Activated CD4-positive, alpha-beta memory T cell treated with anti-CD3 and anti-CD28 coated beads, Interleukin-2, amount 10 ng/mL, durations not matched to agents 7 days and 5 days (primary cell): ENCODE measurements at regions not wholly inside any gene's neighbourhood (a gene's known extent, or its start where the extent isn't known, plus 50 kb on each side); places are given as distances from the start of the nearest gene placed in this dataset.
"Not testable (repeated sequence)": the region's sequence is repeated elsewhere in the genome, so short reads cannot be mapped to it uniquely, and the experiment has no call there.

Experiments used
- CTCF ChIA-PET: fragments of 350-600 bp; sonication (Branson Sonifier 250); formaldehyde crosslinking; loops from one replicate; lab custom pipeline; 2021; ENCODE audit warnings: antibody characterized with exemption, inconsistent platforms; lab: Charles Lee
- POLR2A ChIA-PET: fragments of 350-600 bp; sonication (Branson Sonifier 250); formaldehyde crosslinking; loops from one replicate; lab custom pipeline; 2021; ENCODE audit warnings: antibody characterized with exemption; lab: Charles Lee
- DNase-seq: peaks from one replicate; pipeline ENCODE4 v3.0.0-alpha.2; 2020
- H3K27ac Mint-ChIP-seq: one replicate; pipeline ENCODE4 v1.8.0; 2021; ENCODE audit warnings: mild to moderate bottlenecking, mixed read lengths
- H3K27me3 Mint-ChIP-seq: one replicate; pipeline ENCODE4 v1.8.0; 2021; ENCODE audit warnings: mixed read lengths
- H3K36me3 Mint-ChIP-seq: one replicate; pipeline ENCODE4 v1.8.0; 2021; ENCODE audit warnings: low read depth, mixed read lengths
- H3K4me1 Mint-ChIP-seq: one replicate; pipeline ENCODE4 v1.8.0; 2021; ENCODE audit warnings: mixed read lengths
- H3K4me3 Mint-ChIP-seq: one replicate; pipeline ENCODE4 v1.8.0; 2021; ENCODE audit warnings: mild to moderate bottlenecking, mixed read lengths
- H3K9me3 Mint-ChIP-seq: one replicate; pipeline ENCODE4 v1.8.0; 2021; ENCODE audit warnings: mixed read lengths

DNA sequence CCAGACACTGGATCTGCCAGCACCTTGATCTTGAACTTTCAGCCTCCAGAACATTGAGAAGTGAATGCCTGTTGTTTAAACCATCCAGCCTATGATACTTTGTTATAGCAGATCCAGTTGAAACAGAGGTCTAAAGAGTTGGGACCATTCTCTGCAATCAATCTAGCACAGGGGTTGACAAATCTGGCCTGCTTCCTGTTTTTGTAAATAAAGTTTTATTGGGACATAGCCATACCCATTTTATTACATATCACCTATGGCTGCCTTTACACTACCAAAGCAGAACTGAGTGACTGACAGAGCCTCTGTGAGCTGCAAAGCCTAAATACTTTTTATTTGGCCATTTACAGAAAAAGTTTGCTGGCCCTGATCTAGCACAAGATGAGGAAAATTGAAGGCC, 62.0 kb downstream of the BARX1 start:
- peaks cover 2% of the 10 kb centered on the region for H3K27me3 Mint-ChIP-seq

DNA sequence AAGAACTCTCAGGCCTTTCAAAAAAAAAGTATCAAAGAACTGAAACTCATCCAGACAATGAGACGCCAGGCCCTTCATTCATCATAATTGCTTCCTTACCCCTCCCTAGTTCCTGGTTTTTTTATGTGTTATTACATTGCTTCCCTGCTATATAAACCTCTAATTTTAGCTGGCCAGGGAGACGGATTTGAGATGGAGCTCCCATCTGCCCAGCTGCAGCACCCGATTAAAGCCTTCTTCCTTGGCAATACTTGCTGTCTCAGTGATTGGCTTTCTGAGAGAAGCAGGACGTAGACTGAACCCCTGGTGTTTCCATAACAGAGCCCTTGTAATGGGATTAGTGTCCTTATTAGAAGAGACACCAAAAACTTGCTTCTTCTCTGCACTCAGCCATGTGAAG, 62.4 kb downstream of the BARX1 start:
- H3K4me1 Mint-ChIP-seq = peaks cover 4% of the 10 kb centered on the region
- H3K9me3 Mint-ChIP-seq = peaks cover 12% of the 10 kb centered on the region
- ChIA-PET CTCF (no interaction called here), POLR2A (no interaction called here)
- H3K4me3 Mint-ChIP-seq = no peak overlapping the region
- no peak overlapping the region for H3K27ac Mint-ChIP-seq
- H3K36me3 Mint-ChIP-seq = peaks cover 3% of the 10 kb centered on the region
- DNase-seq = peak; percentile 2
- H3K27me3 Mint-ChIP-seq = peaks cover 2% of the 10 kb centered on the region

More for the DNA sequence above, 62.0 kb downstream of the BARX1 start:
- H3K9me3 Mint-ChIP-seq = peaks cover 12% of the 10 kb centered on the region
- no peak overlapping the region for H3K4me3 Mint-ChIP-seq
- no peak overlapping the region for H3K27ac Mint-ChIP-seq
- ChIA-PET POLR2A (no interaction called here), CTCF (no interaction called here)
- no peak for DNase-seq
- peaks cover 3% of the 10 kb centered on the region for H3K36me3 Mint-ChIP-seq
- H3K4me1 Mint-ChIP-seq = peaks cover 8% of the 10 kb centered on the region

DNA sequence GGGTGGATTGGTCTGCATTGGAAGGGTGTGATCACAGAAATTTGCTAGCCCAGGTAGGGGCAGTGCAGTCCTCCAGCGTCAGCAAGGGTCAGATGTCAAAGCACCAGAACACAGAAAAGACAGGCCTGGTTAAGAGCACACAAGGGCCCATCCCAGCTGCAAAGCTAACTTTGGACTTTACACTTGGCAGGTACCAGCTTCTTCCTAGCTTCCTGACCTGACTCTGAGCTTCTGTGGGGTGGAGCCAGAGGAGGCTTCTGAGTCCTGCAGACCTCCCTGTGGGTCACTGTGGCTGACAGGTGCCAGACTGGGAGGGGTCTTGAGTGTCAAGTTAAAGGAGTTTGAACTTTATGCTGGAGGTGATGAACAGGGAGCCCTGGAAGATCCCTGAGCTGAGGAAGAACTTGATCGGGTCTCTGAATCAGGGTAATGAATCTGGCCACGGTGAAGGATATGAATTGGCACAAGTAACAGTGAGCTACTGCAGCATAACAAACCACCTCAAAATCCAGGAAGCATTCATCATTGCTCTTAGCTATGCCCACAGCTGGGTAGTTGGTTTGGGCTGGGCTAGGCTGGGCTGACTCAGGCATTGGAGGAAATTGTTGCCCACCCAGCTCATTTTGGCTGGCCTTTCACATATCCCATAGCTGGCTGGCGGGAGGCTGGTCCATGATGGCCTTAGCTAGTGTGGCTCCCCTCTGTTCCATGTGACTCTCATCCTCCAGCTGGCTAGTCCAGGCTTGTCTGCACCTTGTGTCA, 63.4 kb downstream of the BARX1 start:
- peak; percentile 9 for DNase-seq
- ChIA-PET CTCF (no interaction called here), POLR2A (no interaction called here)
- Mint-ChIP-seq H3K27me3 (peaks cover 2% of the 10 kb centered on the region), H3K9me3 (peaks cover 12% of the 10 kb centered on the region), H3K4me1 (no peaks in the 10 kb centered on the region), H3K27ac (no peak overlapping the region), H3K4me3 (no peak overlapping the region), H3K36me3 (peaks cover 3% of the 10 kb centered on the region)

DNA sequence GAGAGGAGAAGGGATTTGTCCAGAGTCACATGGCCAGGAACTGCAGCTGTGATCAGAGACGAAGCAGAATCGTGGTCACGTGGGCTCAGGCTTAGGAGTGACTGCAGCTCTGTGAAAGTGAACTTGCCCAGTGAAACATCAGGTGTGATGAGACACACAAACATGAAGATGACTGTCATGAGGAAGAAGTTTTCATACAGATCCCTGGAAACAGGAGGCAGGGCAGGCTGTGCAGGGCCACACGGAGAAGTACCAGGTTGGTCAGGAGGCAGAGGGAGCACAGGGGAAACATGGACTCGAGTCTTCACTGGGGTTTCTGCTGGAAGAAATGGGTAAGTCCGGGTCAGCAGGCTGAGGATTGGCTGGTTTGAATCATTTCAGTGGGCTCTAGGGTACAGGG, 64.1 kb downstream of the BARX1 start:
- peak; percentile 3 for DNase-seq
- Mint-ChIP-seq H3K4me1 (no peaks in the 10 kb centered on the region), H3K27me3 (peaks cover 2% of the 10 kb centered on the region), H3K27ac (no peak overlapping the region), H3K36me3 (peaks cover 3% of the 10 kb centered on the region), H3K9me3 (peaks cover 12% of the 10 kb centered on the region), H3K4me3 (no peak overlapping the region)
- ChIA-PET POLR2A (no interaction called here), CTCF (no interaction called here)

DNA sequence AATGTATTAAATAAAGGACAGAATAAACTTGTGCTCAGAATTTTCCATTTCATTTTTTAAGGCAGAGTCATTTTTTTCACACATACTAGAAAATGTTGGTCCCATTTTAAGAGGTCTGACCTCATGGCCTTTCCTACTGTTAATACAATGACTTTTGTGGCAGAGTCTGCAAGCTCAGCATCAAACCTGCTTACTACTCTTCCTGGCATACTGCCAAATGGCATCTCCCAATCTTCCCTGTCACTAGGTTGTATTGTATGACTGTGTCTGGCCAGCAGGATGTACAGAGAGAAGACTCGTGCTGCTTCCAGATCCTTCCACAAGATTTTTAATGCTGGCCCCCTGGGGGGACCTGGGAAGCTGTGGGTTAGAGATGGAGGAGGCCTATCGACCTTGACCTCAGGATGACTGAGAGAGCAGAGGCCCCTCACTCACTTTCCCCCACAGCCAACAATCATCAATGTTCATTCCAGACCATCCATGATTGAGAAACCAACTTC, 64.7 kb downstream of the BARX1 start:
- no peak overlapping the region for H3K4me3 Mint-ChIP-seq
- H3K36me3 Mint-ChIP-seq = peaks cover 3% of the 10 kb centered on the region
- CTCF ChIA-PET = no interaction called here

DNA sequence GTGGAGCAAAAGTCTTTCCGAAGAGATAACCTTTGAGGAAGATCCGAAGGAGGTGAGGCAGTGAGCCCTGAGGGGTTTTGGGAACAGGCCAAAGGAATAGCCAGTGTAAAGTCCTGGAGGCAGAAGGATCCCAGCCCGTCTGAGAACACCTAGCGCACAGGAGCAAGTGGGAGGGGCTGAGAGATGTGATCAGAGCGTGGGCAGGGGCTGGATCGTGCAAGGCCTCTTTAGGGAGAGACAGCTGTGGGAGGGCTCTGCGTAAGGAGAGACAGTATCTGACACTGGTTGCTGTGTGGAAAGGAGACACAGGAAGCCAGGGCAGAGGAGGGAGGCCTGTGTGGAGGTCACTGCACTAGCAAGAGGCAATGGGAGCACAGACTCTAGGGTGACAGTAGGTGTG, 68.2 kb downstream of the BARX1 start:
- ChIA-PET CTCF (no interaction called here), POLR2A (no interaction called here)
- no peaks in the 10 kb centered on the region for H3K4me1 Mint-ChIP-seq
- H3K4me3 Mint-ChIP-seq = no peak overlapping the region
- DNase-seq = peak; percentile 4
- H3K27me3 Mint-ChIP-seq = peaks cover 5% of the 10 kb centered on the region
- H3K36me3 Mint-ChIP-seq = no peaks in the 10 kb centered on the region
- no peaks in the 10 kb centered on the region for H3K9me3 Mint-ChIP-seq
- H3K27ac Mint-ChIP-seq = no peak overlapping the region

More for the DNA sequence above, 64.7 kb downstream of the BARX1 start:
- H3K4me1 Mint-ChIP-seq = no peaks in the 10 kb centered on the region
- H3K9me3 Mint-ChIP-seq = peaks cover 12% of the 10 kb centered on the region
- POLR2A ChIA-PET = no interaction called here
- no peak overlapping the region for H3K27ac Mint-ChIP-seq
- H3K27me3 Mint-ChIP-seq = peaks cover 2% of the 10 kb centered on the region
- peak; percentile 2 for DNase-seq

DNA sequence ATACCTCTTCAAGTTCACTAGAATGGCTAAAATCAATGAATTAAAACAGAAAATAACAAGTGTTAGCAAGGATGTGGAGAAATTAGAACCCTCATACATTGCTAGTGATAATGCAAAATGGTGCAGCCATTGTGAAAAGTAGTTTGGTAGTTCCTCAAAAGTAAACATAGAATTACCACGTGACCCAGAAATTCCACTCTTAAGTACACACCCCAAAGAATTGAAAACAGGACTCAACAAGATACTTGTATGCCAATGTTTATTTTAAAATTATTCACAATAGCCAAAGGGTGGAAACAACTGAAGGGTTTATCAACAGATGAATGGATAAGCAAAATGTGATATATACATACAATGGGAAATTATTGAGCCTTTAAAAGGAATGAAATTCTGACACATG, 70.3 kb downstream of the BARX1 start:
- no peak overlapping the region for H3K4me3 Mint-ChIP-seq
- H3K27ac Mint-ChIP-seq = no peak overlapping the region
- CTCF ChIA-PET = no interaction called here
- H3K27me3 Mint-ChIP-seq = peaks cover 5% of the 10 kb centered on the region
- H3K9me3 Mint-ChIP-seq = no peaks in the 10 kb centered on the region
- H3K36me3 Mint-ChIP-seq = no peaks in the 10 kb centered on the region
- POLR2A ChIA-PET = no interaction called here
- H3K4me1 Mint-ChIP-seq = no peaks in the 10 kb centered on the region
- no peak for DNase-seq

DNA sequence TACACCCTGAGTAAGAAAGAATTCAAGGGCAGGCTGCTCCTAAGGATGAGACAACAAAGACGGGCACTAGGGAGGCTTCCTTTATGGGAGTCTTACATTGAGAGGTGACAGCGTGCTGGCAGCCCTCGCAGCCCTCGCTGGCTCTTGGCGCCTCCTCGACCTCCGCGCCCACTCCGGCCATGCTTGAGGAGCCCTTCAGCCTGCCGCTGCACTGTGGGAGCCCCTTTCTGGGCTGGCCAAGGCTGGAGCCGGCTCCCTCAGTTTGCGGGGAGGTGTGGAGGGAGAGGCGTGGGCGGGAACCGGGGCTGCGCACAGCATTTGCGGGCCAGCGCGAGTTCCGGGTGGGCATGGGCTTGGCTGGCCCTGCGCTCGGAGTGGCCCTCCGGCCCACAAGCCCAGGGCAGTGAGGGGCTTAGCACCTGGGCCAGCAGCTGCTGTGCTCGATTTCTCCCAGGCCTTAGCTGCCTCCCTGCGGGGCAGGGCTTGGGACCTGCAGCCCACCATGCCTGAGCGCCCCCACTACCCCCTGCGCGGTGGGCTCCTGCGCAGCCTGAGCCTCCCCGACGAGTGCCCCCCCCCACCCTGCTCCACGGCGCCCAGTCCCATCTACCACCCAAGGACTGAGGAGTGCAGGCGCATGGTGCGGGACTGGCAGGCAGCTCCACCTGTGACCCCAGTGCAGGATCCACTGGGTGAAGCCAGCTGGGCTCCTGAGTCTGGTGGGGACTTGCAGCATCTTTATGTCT, 75.3 kb downstream of the BARX1 start:
- H3K4me3 Mint-ChIP-seq, H3K27me3 Mint-ChIP-seq, H3K4me1 Mint-ChIP-seq, CTCF ChIA-PET, DNase-seq, H3K27ac Mint-ChIP-seq, H3K9me3 Mint-ChIP-seq, POLR2A ChIA-PET, H3K36me3 Mint-ChIP-seq: not testable (repeated sequence)

DNA sequence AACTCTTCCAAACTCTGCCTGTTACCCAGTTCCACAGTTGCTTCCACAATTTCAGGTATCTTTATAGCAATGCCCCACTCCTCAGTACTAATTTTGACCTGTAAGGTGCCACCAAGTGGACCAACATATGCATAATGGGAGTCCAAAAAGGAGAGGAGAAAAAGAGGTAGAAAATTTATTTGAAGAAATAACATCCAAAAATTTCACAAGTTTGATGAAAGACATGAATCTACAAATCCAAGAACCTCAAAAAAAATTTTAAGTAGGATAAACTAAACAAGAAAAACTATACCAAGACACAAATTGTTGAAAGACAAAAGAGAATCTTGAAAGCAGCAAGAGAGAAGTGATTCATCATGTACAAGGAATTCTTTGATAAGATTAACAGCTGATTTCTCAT, 79.8 kb downstream of the BARX1 start:
- H3K4me3 Mint-ChIP-seq = no peak overlapping the region
- H3K9me3 Mint-ChIP-seq = peaks cover 24% of the 10 kb centered on the region
- ChIA-PET CTCF (no interaction called here), POLR2A (no interaction called here)
- peaks cover 5% of the 10 kb centered on the region for H3K27me3 Mint-ChIP-seq
- no peaks in the 10 kb centered on the region for H3K4me1 Mint-ChIP-seq
- DNase-seq = no peak
- H3K27ac Mint-ChIP-seq = no peak overlapping the region
- H3K36me3 Mint-ChIP-seq = peaks cover 8% of the 10 kb centered on the region

DNA sequence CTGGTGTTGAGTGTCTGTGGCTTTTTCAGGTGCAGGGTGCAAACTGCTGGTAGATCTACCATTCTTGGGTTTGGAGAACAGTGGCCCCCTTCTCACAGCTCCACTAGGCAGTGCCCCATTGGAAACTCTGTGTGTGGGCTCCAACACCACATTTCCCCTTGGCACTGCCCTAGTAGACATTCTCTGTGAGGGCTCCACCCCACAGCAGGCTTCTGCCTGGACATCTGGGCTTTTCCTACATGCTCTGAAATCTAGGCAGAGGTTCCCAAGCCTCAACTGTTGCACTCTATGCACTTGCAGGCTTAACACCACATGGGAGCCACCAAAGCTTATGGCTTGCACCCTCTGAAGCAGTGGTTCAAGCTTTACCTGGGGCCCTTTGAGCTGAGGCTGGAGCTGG, 80.9 kb downstream of the BARX1 start:
- Mint-ChIP-seq H3K36me3 (peaks cover 8% of the 10 kb centered on the region), H3K27ac (no peak overlapping the region), H3K4me3 (no peak overlapping the region), H3K4me1 (no peaks in the 10 kb centered on the region), H3K9me3 (peaks cover 24% of the 10 kb centered on the region), H3K27me3 (peaks cover 5% of the 10 kb centered on the region)
- CTCF ChIA-PET = no interaction called here
- POLR2A ChIA-PET = no interaction called here
- DNase-seq = no peak

DNA sequence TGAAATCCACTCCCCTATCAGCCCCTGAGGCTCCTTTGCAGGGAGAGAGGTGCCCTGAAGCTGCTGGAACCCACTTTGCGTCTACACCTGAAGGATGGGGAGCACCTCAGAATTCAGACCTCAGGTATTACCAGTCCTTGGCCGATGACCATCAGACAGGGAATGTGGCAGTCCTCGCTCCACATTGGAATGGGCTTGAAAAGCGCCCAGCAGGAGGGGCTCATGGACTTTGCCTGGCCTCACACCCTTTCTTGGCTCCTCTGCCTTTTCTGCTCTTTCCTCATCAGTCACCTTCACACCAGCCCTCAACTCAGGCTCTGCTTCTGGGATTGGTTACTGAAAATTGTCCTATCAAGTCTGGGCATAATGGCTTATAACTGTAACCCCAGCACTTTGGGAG, 83.9 kb downstream of the BARX1 start:
- POLR2A ChIA-PET = no interaction called here
- DNase-seq = no peak
- H3K9me3 Mint-ChIP-seq = peaks cover 24% of the 10 kb centered on the region
- H3K4me3 Mint-ChIP-seq = no peak overlapping the region
- peaks cover 8% of the 10 kb centered on the region for H3K36me3 Mint-ChIP-seq
- no peak overlapping the region for H3K27ac Mint-ChIP-seq
- no peaks in the 10 kb centered on the region for H3K4me1 Mint-ChIP-seq
- peaks cover 3% of the 10 kb centered on the region for H3K27me3 Mint-ChIP-seq
- CTCF ChIA-PET = no interaction called here

DNA sequence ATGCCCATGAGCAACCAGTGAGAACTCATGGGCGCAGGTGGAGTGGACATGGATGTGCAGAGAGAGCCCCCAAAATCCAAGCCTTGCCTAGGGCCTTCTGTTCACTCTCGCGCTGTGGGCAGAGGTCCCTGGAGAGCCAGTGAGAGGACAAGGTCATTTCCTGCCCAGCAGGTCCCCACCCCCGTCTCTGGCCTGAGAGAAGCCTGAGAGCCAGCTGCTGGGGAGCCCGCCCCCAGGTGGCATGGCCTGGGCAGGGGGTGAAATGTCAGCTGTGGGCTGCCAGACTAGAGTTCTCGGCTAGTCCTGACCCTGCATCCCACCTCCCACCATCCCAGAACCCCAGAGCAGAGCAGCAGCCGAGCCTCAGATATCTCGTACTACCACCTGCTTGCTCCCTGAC, 85.3 kb downstream of the BARX1 start:
- CTCF ChIA-PET = no interaction called here
- H3K36me3 Mint-ChIP-seq = peaks cover under 1% of the 10 kb centered on the region
- POLR2A ChIA-PET = no interaction called here
- H3K4me3 Mint-ChIP-seq = no peak overlapping the region
- peaks cover 17% of the 10 kb centered on the region for H3K9me3 Mint-ChIP-seq
- DNase-seq = no peak
- H3K27ac Mint-ChIP-seq = no peak overlapping the region
- H3K27me3 Mint-ChIP-seq = peaks cover 3% of the 10 kb centered on the region
- no peaks in the 10 kb centered on the region for H3K4me1 Mint-ChIP-seq

DNA sequence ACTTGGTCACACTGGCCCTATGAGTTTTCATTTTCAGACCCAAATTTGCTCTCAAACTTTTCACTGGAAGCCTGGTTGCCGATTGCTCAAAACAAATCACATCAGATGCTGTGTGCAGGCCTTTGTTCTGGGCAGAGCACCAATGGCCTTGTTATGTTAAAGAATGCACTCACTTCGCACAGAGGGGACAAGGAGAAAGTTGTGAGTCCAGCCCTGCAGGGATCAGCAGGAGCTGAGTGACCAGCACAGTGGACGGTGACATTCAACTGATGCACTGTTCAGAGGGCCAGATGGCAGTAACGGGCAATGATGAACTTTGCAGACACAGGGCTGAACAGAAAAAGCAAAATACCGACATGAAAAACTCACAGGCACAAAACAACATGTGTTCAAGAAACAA, 86.1 kb downstream of the BARX1 start:
- Mint-ChIP-seq H3K4me3 (no peak overlapping the region), H3K9me3 (peaks cover 13% of the 10 kb centered on the region), H3K36me3 (no peaks in the 10 kb centered on the region), H3K4me1 (no peaks in the 10 kb centered on the region), H3K27me3 (peaks cover 6% of the 10 kb centered on the region), H3K27ac (no peak overlapping the region)
- no peak for DNase-seq
- POLR2A ChIA-PET = no interaction called here
- CTCF ChIA-PET = no interaction called here
